KBM-7 (cell line): ENCODE measurements at regions not wholly inside any gene's neighbourhood (a gene's known extent, or its start where the extent isn't known, plus 50 kb on each side); places are given as distances from the start of the nearest gene placed in this dataset.
"Not testable (repeated sequence)": the region's sequence is repeated elsewhere in the genome, so short reads cannot be mapped to it uniquely, and the experiment has no call there.

Experiments
- DNase-seq: peaks from one replicate; pipeline ENCODE4 v3.0.0-alpha.2; 2015
- in situ Hi-C: fragments of 300-500 bp; cut with MboI; formaldehyde crosslinking; loops from 2 replicates; pipeline ENCODE4 v1.14.3; 2020; ENCODE audit warnings: low sequenced_read_pairs, low pct_unique_long_range_greater_than_20kb, mixed read lengths

- no peak for DNase-seq
- in situ Hi-C loops, result no loop called here
Measured at GRCh38 chr7:109336531-109336930, 766.9 kb downstream of the DNAJB9 start.

- DNase-seq, result no peak
- in situ Hi-C loops, result no loop called here
Measured at GRCh38 chr7:109343678-109344077, 774.0 kb downstream of the DNAJB9 start.

GRCh38 chr7:109351493-109351892, 781.8 kb downstream of the DNAJB9 start:
- in situ Hi-C loops, result no loop called here
- no peak for DNase-seq

- in situ Hi-C loops, result no loop called here
- no peak for DNase-seq
Measured at GRCh38 chr7:109354000-109354399, 784.3 kb downstream of the DNAJB9 start.

GRCh38 chr7:109354552-109354951, 784.9 kb downstream of the DNAJB9 start:
- no peak for DNase-seq
- in situ Hi-C loops, result no loop called here

- DNase-seq, result no peak
- in situ Hi-C loops, result no loop called here
Measured at GRCh38 chr7:109375823-109376222, 806.1 kb downstream of the DNAJB9 start.

- in situ Hi-C loops, result no loop called here
- DNase-seq, result no peak
Measured at GRCh38 chr7:109376576-109376975, 806.9 kb downstream of the DNAJB9 start.

GRCh38 chr7:109377076-109377884, 807.6 kb downstream of the DNAJB9 start:
- in situ Hi-C loops, result no loop called here

GRCh38 chr7:109386959-109387358, 817.3 kb downstream of the DNAJB9 start:
- no peak for DNase-seq
- in situ Hi-C loops, result no loop called here

More at GRCh38 chr7:109377076-109377884, 807.6 kb downstream of the DNAJB9 start:
- DNase-seq, result no peak

GRCh38 chr7:109387530-109387929, 817.9 kb downstream of the DNAJB9 start:
- DNase-seq, result no peak
- in situ Hi-C loops, result no loop called here

GRCh38 chr7:109391240-109391639, 821.6 kb downstream of the DNAJB9 start:
- DNase-seq, result no peak
- in situ Hi-C loops, result no loop called here

- in situ Hi-C loops, result no loop called here
- DNase-seq, result no peak
Measured at GRCh38 chr7:109402107-109402506, 832.4 kb downstream of the DNAJB9 start.

GRCh38 chr7:109407756-109408155, 838.1 kb downstream of the DNAJB9 start:
- DNase-seq, result no peak
- in situ Hi-C loops, result no loop called here

GRCh38 chr7:109437957-109438356, 868.3 kb downstream of the DNAJB9 start:
- in situ Hi-C loops, result no loop called here

GRCh38 chr7:109449760-109450159, 880.1 kb downstream of the DNAJB9 start:
- in situ Hi-C loops, result no loop called here

More at GRCh38 chr7:109437957-109438356, 868.3 kb downstream of the DNAJB9 start:
- DNase-seq, result no peak

GRCh38 chr7:109456116-109456515, 886.4 kb downstream of the DNAJB9 start:
- in situ Hi-C loops, result no loop called here
- no peak for DNase-seq

More at GRCh38 chr7:109449760-109450159, 880.1 kb downstream of the DNAJB9 start:
- no peak for DNase-seq

- no peak for DNase-seq
Measured at GRCh38 chr7:109460296-109460695, 890.6 kb downstream of the DNAJB9 start.

GRCh38 chr7:109462171-109462570, 892.5 kb downstream of the DNAJB9 start:
- no peak for DNase-seq
- in situ Hi-C loops, result no loop called here

More at GRCh38 chr7:109460296-109460695, 890.6 kb downstream of the DNAJB9 start:
- in situ Hi-C loops, result no loop called here

- DNase-seq, in situ Hi-C loops: not testable (repeated sequence)
Measured at GRCh38 chr7:109467729-109468128, 898.1 kb downstream of the DNAJB9 start.

GRCh38 chr7:109473172-109473571, 903.5 kb downstream of the DNAJB9 start:
- in situ Hi-C loops, result no loop called here
- no peak for DNase-seq

- DNase-seq, result no peak
- in situ Hi-C loops, result no loop called here
Measured at GRCh38 chr7:109476409-109476808, 906.7 kb downstream of the DNAJB9 start.
